H1 (cell line): ENCODE measurements at regions not wholly inside any gene's neighbourhood (a gene's known extent, or its start where the extent isn't known, plus 50 kb on each side); places are given as distances from the start of the nearest gene placed in this dataset.

ENCODE experiments used
- CTCF ChIA-PET: fragments of 300-600 bp; sonication (Branson Sonifier 250); formaldehyde crosslinking; loops from one replicate; lab custom pipeline; 2021; ENCODE audit not compliant: partially characterized antibody; lab: Charles Lee
- POLR2A ChIA-PET: fragments of 300-600 bp; sonication (Branson Sonifier 250); formaldehyde crosslinking; loops from one replicate; lab custom pipeline; 2021; ENCODE audit warnings: inconsistent platforms; ENCODE audit not compliant: partially characterized antibody; lab: Charles Lee
- DNase-seq, 2 experiments: peaks; one replicate each; pipeline versions ENCODE4 v3.0.0 to v3.0.0-alpha.2; 2010 to 2022; ENCODE audit warnings: low spot score in 2 of 2, low read depth in 1 of 2, mixed read lengths in 1 of 2
- FAIRE-seq: peaks from 2 replicates; lab custom pipeline; 2011; peaks lifted over from hg19 to GRCh38; lab: Jason Lieb, UNC
- H2AFZ ChIP-seq: 2 replicates; pipeline ENCODE4 v1.8.1; 2012; ENCODE audit warnings: low read length, inconsistent platforms
- H2AK5ac ChIP-seq: 2 replicates; pipeline ENCODE4 v1.6.1; 2013; ENCODE audit warnings: low read depth, low read length
- H2BK120ac ChIP-seq: replicated peaks from 2 replicates; pipeline ENCODE3; 2013; ENCODE audit warnings: low read depth, low read length, inconsistent platforms
- H2BK12ac ChIP-seq: 2 replicates; pipeline ENCODE4 v1.6.1; 2013; ENCODE audit warnings: low read depth, low read length
- H2BK15ac ChIP-seq: 2 replicates; pipeline ENCODE4 v1.6.1; 2013; ENCODE audit warnings: low read length
- H2BK20ac ChIP-seq: 2 replicates; pipeline ENCODE4 v1.6.1; 2013; ENCODE audit warnings: low read length
- H2BK5ac ChIP-seq: 2 replicates; pipeline ENCODE4 v1.6.1; 2013; ENCODE audit warnings: low read depth, low read length
- H3K14ac ChIP-seq: 2 replicates; pipeline ENCODE4 v1.6.1; 2013; ENCODE audit warnings: inconsistent platforms; ENCODE audit not compliant: insufficient read length
- H3K18ac ChIP-seq: 2 replicates; pipeline ENCODE4 v1.6.1; 2013; ENCODE audit warnings: low read length; ENCODE audit errors: extremely low read depth
- H3K23ac ChIP-seq: 2 replicates; pipeline ENCODE4 v1.6.1; 2013; ENCODE audit warnings: inconsistent platforms; ENCODE audit not compliant: insufficient read length
- H3K23me2 ChIP-seq: 2 replicates; pipeline ENCODE4 v1.6.1; 2013; ENCODE audit warnings: low read depth, low read length
- H3K27ac ChIP-seq: 2 replicates; pipeline ENCODE4 v1.6.1; 2011; ENCODE audit warnings: low read depth, low read length, inconsistent platforms
- H3K27me3 ChIP-seq, 4 experiments: replicated peaks in 1 of 4; 1 replicate in 1 of 4; 2 replicates in 3 of 4; pipeline versions ENCODE4 v1.6.1 to v1.8.1; 2011 to 2013; ENCODE audit warnings: low read length in 3 of 4, mild to moderate bottlenecking in 3 of 4, inconsistent platforms in 2 of 4, mixed read lengths in 2 of 4, moderate library complexity in 1 of 4; ENCODE audit not compliant: control insufficient read depth in 3 of 4, insufficient read depth in 3 of 4; ENCODE audit errors: extremely low read depth in 1 of 4
- H3K36me3 ChIP-seq, 4 experiments: 2 replicates each; pipeline versions ENCODE4 v1.6.1 to v1.8.1; 2011 to 2013; ENCODE audit warnings: mild to moderate bottlenecking in 4 of 4, low read length in 3 of 4, moderate library complexity in 2 of 4, control low read depth in 1 of 4, inconsistent platforms in 1 of 4; ENCODE audit not compliant: insufficient read depth in 4 of 4, control insufficient read depth in 2 of 4
- H3K4ac ChIP-seq: replicated peaks from 2 replicates; pipeline ENCODE3; 2013; ENCODE audit warnings: low read length, low read depth, mixed read lengths, inconsistent platforms; ENCODE audit not compliant: insufficient read length
- H3K4me1 ChIP-seq, 4 experiments: replicated peaks in 1 of 4; 1 replicate in 1 of 4; 2 replicates in 3 of 4; pipeline versions ENCODE4 v1.6.1 to v1.8.1; 2011 to 2013; ENCODE audit warnings: low read length in 3 of 4, inconsistent platforms in 2 of 4, mixed read lengths in 1 of 4; ENCODE audit not compliant: insufficient read depth in 4 of 4, control insufficient read depth in 3 of 4
- H3K4me2 ChIP-seq, 2 experiments: 2 replicates each; pipeline versions ENCODE4 v1.6.1 to v1.8.1; 2011 to 2013; ENCODE audit warnings: low read depth in 2 of 2, low read length in 2 of 2, control low read depth in 1 of 2, inconsistent platforms in 1 of 2, mild to moderate bottlenecking in 1 of 2; ENCODE audit not compliant: insufficient read depth in 1 of 2
- H3K4me3 ChIP-seq, 4 experiments: fragments of 200-600, 300-600 bp in 1 of 4; sonication (generic), shearing (Covaris generic), sonication (Bioruptor Twin) in 1 of 4; 2 replicates each; pipeline versions ENCODE4 v1.5.1 to v1.8.1; 2011 to 2016; ENCODE audit warnings: low read length in 4 of 4, low read depth in 3 of 4, control low read depth in 2 of 4, inconsistent platforms in 2 of 4, mild to moderate bottlenecking in 2 of 4, mixed read lengths in 1 of 4, moderate library complexity in 1 of 4; ENCODE audit not compliant: insufficient read depth in 2 of 4; ENCODE audit errors: extremely low read depth in 1 of 4
- H3K56ac ChIP-seq: replicated peaks from 2 replicates; pipeline ENCODE3; 2013; ENCODE audit warnings: low read depth, mild to moderate bottlenecking, mixed read lengths, low read length, inconsistent platforms; ENCODE audit not compliant: insufficient read length
- H3K79me1 ChIP-seq: 2 replicates; pipeline ENCODE4 v1.6.1; 2013; ENCODE audit warnings: low read depth, low read length, control low read depth
- H3K79me2 ChIP-seq, 2 experiments: 2 replicates each; pipeline versions ENCODE4 v1.6.1 to v1.8.1; 2012 to 2013; ENCODE audit warnings: low read length in 2 of 2, mild to moderate bottlenecking in 2 of 2, inconsistent platforms in 1 of 2; ENCODE audit not compliant: insufficient read depth in 2 of 2, control insufficient read depth in 1 of 2
- H3K9ac ChIP-seq, 4 experiments: replicated peaks in 1 of 4; 1 replicate in 1 of 4; 2 replicates in 3 of 4; pipeline versions ENCODE4 v1.6.1 to v1.8.1; 2011 to 2013; ENCODE audit warnings: low read depth in 3 of 4, low read length in 3 of 4, control low read depth in 2 of 4, mild to moderate bottlenecking in 2 of 4, moderate library complexity in 2 of 4, inconsistent platforms in 1 of 4; ENCODE audit errors: extremely low read depth in 1 of 4
- H3K9me3 ChIP-seq, 2 experiments: 2 replicates each; pipeline versions ENCODE4 v1.6.1 to v1.8.1; 2012 to 2013; ENCODE audit warnings: mild to moderate bottlenecking in 2 of 2, moderate library complexity in 2 of 2, control low read depth in 1 of 2, inconsistent platforms in 1 of 2, low read depth in 1 of 2, low read length in 1 of 2, mixed read lengths in 1 of 2; ENCODE audit not compliant: insufficient read depth in 2 of 2
- H4K20me1 ChIP-seq, 2 experiments: replicated peaks in 1 of 2; 2 replicates each; pipeline versions ENCODE3 to v1.8.1; 2011 to 2013; ENCODE audit warnings: inconsistent platforms in 2 of 2, low read length in 2 of 2, mild to moderate bottlenecking in 1 of 2; ENCODE audit not compliant: insufficient read depth in 2 of 2, control insufficient read depth in 1 of 2
- H4K5ac ChIP-seq: 2 replicates; pipeline ENCODE4 v1.6.1; 2013; ENCODE audit warnings: low read length, low read depth, mixed read lengths, inconsistent platforms; ENCODE audit not compliant: insufficient read length
- H4K8ac ChIP-seq: 2 replicates; pipeline ENCODE4 v1.8.0; 2013; ENCODE audit warnings: mild to moderate bottlenecking, moderate library complexity, low read length, inconsistent platforms; ENCODE audit not compliant: insufficient read depth; ENCODE audit errors: extremely low read depth
- H4K91ac ChIP-seq: replicated peaks from 2 replicates; pipeline ENCODE3; 2013; ENCODE audit warnings: low read length, mixed read lengths, inconsistent platforms; ENCODE audit not compliant: insufficient read length
- JUN ChIP-seq: IDR thresholded peaks from 2 replicates; pipeline ENCODE4 v1.6.1; 2011; ENCODE audit warnings: low read depth, mild to moderate bottlenecking, improper control_type of control experiment, low read length
- POLR2AphosphoS5 ChIP-seq: IDR thresholded peaks from 2 replicates; pipeline ENCODE4 v1.6.1; 2011; ENCODE audit warnings: low read depth, low read length
- WGBS, 2 experiments: shearing (Covaris generic) in 1 of 2; methylation state at CpG; one replicate each; pipeline versions ENCODE4 v1.1.6 to v1.1.7; 2013 to 2015; ENCODE audit warnings: low lambda C conversion rate in 2 of 2, mixed read lengths in 2 of 2, inconsistent platforms in 1 of 2, low coverage in 1 of 2, missing lambda C conversion rate in 1 of 2; ENCODE audit not compliant: insufficient replicate concordance in 2 of 2, insufficient coverage in 1 of 2, insufficient read length in 1 of 2; ENCODE audit errors: extremely low coverage in 1 of 2, missing lambda C conversion rate in 1 of 2; 5-methylcytosine and 5-hydroxymethylcytosine counted together

- no peak overlapping the region; the same call in 1 of the 2 replicates for H2BK15ac ChIP-seq
- H3K9me3 ChIP-seq, result no peaks in the 10 kb centered on the region
- no peak overlapping the region for H3K9ac ChIP-seq
- no peaks in the 10 kb centered on the region for H4K20me1 ChIP-seq
- H4K8ac ChIP-seq, result no peak overlapping the region
- H3K23me2 ChIP-seq, result no peaks in the 10 kb centered on the region
- no peaks in the 10 kb centered on the region for H3K27me3 ChIP-seq
- no peaks in the 10 kb centered on the region for H3K79me2 ChIP-seq
- POLR2A ChIA-PET, result no interaction called here
- FAIRE-seq, result no peak
- no peak overlapping the region for H2BK20ac ChIP-seq
- H3K4me2 ChIP-seq, result no peak overlapping the region
- no peak overlapping the region for H2BK5ac ChIP-seq
- no peak overlapping the region for H2BK120ac ChIP-seq
- H3K79me1 ChIP-seq, result no peaks in the 10 kb centered on the region
- H4K5ac ChIP-seq, result no peak overlapping the region
- no peaks in the 10 kb centered on the region for H3K36me3 ChIP-seq
- no peak overlapping the region for H2AK5ac ChIP-seq
- no peak overlapping the region for H4K91ac ChIP-seq
- H3K23ac ChIP-seq, result no peak overlapping the region
- H3K56ac ChIP-seq, result no peak overlapping the region
- no peak overlapping the region for H3K4ac ChIP-seq
- H3K4me3 ChIP-seq, result no peak overlapping the region
- WGBS, 2 experiments, result 88% methylated on average over 4 of the region's 4 CpGs; no CpG with 5 or more reads in 1 of the 2 experiments
- DNase-seq, result no peak
- H3K14ac ChIP-seq, result no peak overlapping the region
- H3K18ac ChIP-seq, result no peak overlapping the region
- no peak overlapping the region for H2BK12ac ChIP-seq
- no peak overlapping the region for H3K27ac ChIP-seq
- H3K4me1 ChIP-seq, result no peaks in the 10 kb centered on the region
- CTCF ChIA-PET, result interaction anchor here (1.2 to 1.6 kb wide), 2 partner anchors 11 to 182 kb away, joined by 3 read pairs; no protein-coding TSS in a partner anchor
- no peak overlapping the region for H2AFZ ChIP-seq
- TF ChIP-seq POLR2AphosphoS5 (no peak), JUN (no peak)
These were observed 120.6 kb upstream of the PAQR3 start for GRCh38 chr4:79059631-79060399.
